ENCODE measurements at regions not wholly inside any gene's neighbourhood (a gene's known extent, or its start where the extent isn't known, plus 50 kb on each side); places are given as distances from the start of the nearest gene placed in this dataset.

- Histone ChIP-seq H3K4me3 (ENCODE audit: low read depth, low read length) (no peak overlapping the region; the same call in 1 of the 2 replicates), H3K27me3 (ENCODE audit: insufficient read depth, low read length) (no peaks in the 10 kb centered on the region), H2AFZ (ENCODE audit: low read length, unreplicated experiment) (peak overlapping the region; percentile 83), H3K27ac (ENCODE audit: low read depth, low read length) (peak overlapping the region; percentile 74), H3K36me3 (ENCODE audit: insufficient read depth, low read length) (no peaks in the 10 kb centered on the region), H3K4me1 (ENCODE audit: control insufficient read depth, insufficient read depth, low read length, unreplicated experiment) (peaks cover 12% of the 10 kb centered on the region), H3K79me2 (ENCODE audit: control insufficient read depth, insufficient read depth, low read length, unreplicated experiment) (no peaks in the 10 kb centered on the region)
Observed at GRCh38 chr2:236887531-236887930, 198.2 kb upstream of the COPS8 start.

GRCh38 chr2:236887953-236888793 is 197.5 kb upstream of the COPS8 start:
- Histone ChIP-seq H3K4me3 (ENCODE audit: low read depth, low read length) (no peak overlapping the region), H3K4me1 (ENCODE audit: control insufficient read depth, insufficient read depth, low read length, unreplicated experiment) (peaks cover 12% of the 10 kb centered on the region), H2AFZ (ENCODE audit: low read length, unreplicated experiment) (no peak overlapping the region), H3K27me3 (ENCODE audit: insufficient read depth, low read length) (no peaks in the 10 kb centered on the region), H3K36me3 (ENCODE audit: insufficient read depth, low read length) (no peaks in the 10 kb centered on the region), H3K27ac (ENCODE audit: low read depth, low read length) (peak overlapping the region; percentile 74), H3K79me2 (ENCODE audit: control insufficient read depth, insufficient read depth, low read length, unreplicated experiment) (no peaks in the 10 kb centered on the region)

GRCh38 chr2:236888794-236889780 is 196.6 kb upstream of the COPS8 start:
- H3K27me3 ChIP-seq (ENCODE audit: insufficient read depth, low read length), result no peaks in the 10 kb centered on the region
- H2AFZ ChIP-seq (ENCODE audit: low read length, unreplicated experiment), result no peak overlapping the region

GRCh38 chr2:236889791-236890704 is 195.6 kb upstream of the COPS8 start:
- no peak overlapping the region for H2AFZ ChIP-seq (ENCODE audit: low read length, unreplicated experiment)

More at GRCh38 chr2:236888794-236889780, 196.6 kb upstream of the COPS8 start:
- H3K27ac ChIP-seq (ENCODE audit: low read depth, low read length), result no peak overlapping the region
- peaks cover 12% of the 10 kb centered on the region for H3K4me1 ChIP-seq (ENCODE audit: control insufficient read depth, insufficient read depth, low read length, unreplicated experiment)
- no peaks in the 10 kb centered on the region for H3K36me3 ChIP-seq (ENCODE audit: insufficient read depth, low read length)
- H3K79me2 ChIP-seq (ENCODE audit: control insufficient read depth, insufficient read depth, low read length, unreplicated experiment), result no peaks in the 10 kb centered on the region
- H3K4me3 ChIP-seq (ENCODE audit: low read depth, low read length), result no peak overlapping the region

GRCh38 chr2:236892721-236893120 is 193.0 kb upstream of the COPS8 start:
- no peaks in the 10 kb centered on the region for H3K79me2 ChIP-seq (ENCODE audit: control insufficient read depth, insufficient read depth, low read length, unreplicated experiment)
- no peaks in the 10 kb centered on the region for H3K36me3 ChIP-seq (ENCODE audit: insufficient read depth, low read length)
- H3K27ac ChIP-seq (ENCODE audit: low read depth, low read length), result no peak overlapping the region
- no peak overlapping the region for H3K4me3 ChIP-seq (ENCODE audit: low read depth, low read length)
- peaks cover 4% of the 10 kb centered on the region for H3K4me1 ChIP-seq (ENCODE audit: control insufficient read depth, insufficient read depth, low read length, unreplicated experiment)
- H3K27me3 ChIP-seq (ENCODE audit: insufficient read depth, low read length), result peaks cover 5% of the 10 kb centered on the region; the same call in 1 of the 2 replicates
- H2AFZ ChIP-seq (ENCODE audit: low read length, unreplicated experiment), result no peak overlapping the region

More at GRCh38 chr2:236889791-236890704, 195.6 kb upstream of the COPS8 start:
- Histone ChIP-seq H3K79me2 (ENCODE audit: control insufficient read depth, insufficient read depth, low read length, unreplicated experiment) (no peaks in the 10 kb centered on the region), H3K4me1 (ENCODE audit: control insufficient read depth, insufficient read depth, low read length, unreplicated experiment) (peaks cover 12% of the 10 kb centered on the region), H3K27ac (ENCODE audit: low read depth, low read length) (no peak overlapping the region), H3K36me3 (ENCODE audit: insufficient read depth, low read length) (no peaks in the 10 kb centered on the region), H3K4me3 (ENCODE audit: low read depth, low read length) (no peak overlapping the region), H3K27me3 (ENCODE audit: insufficient read depth, low read length) (no peaks in the 10 kb centered on the region)

- no peak overlapping the region for H3K27ac ChIP-seq (ENCODE audit: low read depth, low read length)
- H3K36me3 ChIP-seq (ENCODE audit: insufficient read depth, low read length), result no peaks in the 10 kb centered on the region
- no peaks in the 10 kb centered on the region for H3K79me2 ChIP-seq (ENCODE audit: control insufficient read depth, insufficient read depth, low read length, unreplicated experiment)
- H2AFZ ChIP-seq (ENCODE audit: low read length, unreplicated experiment), result no peak overlapping the region
- no peak overlapping the region for H3K4me3 ChIP-seq (ENCODE audit: low read depth, low read length)
- H3K27me3 ChIP-seq (ENCODE audit: insufficient read depth, low read length), result peaks cover 11% of the 10 kb centered on the region; the same call in 1 of the 2 replicates
- H3K4me1 ChIP-seq (ENCODE audit: control insufficient read depth, insufficient read depth, low read length, unreplicated experiment), result no peaks in the 10 kb centered on the region
Observed at GRCh38 chr2:236894791-236895190, 190.9 kb upstream of the COPS8 start.

- H3K27me3 ChIP-seq (ENCODE audit: insufficient read depth, low read length), result peaks cover 18% of the 10 kb centered on the region; the same call in 1 of the 2 replicates
- H3K27ac ChIP-seq (ENCODE audit: low read depth, low read length), result no peak overlapping the region
- no peaks in the 10 kb centered on the region for H3K4me1 ChIP-seq (ENCODE audit: control insufficient read depth, insufficient read depth, low read length, unreplicated experiment)
- no peak overlapping the region for H2AFZ ChIP-seq (ENCODE audit: low read length, unreplicated experiment)
- H3K36me3 ChIP-seq (ENCODE audit: insufficient read depth, low read length), result no peaks in the 10 kb centered on the region
- no peaks in the 10 kb centered on the region for H3K79me2 ChIP-seq (ENCODE audit: control insufficient read depth, insufficient read depth, low read length, unreplicated experiment)
- H3K4me3 ChIP-seq (ENCODE audit: low read depth, low read length), result no peak overlapping the region
Observed at GRCh38 chr2:236895497-236895896, 190.2 kb upstream of the COPS8 start.

- no peaks in the 10 kb centered on the region for H3K79me2 ChIP-seq (ENCODE audit: control insufficient read depth, insufficient read depth, low read length, unreplicated experiment)
- no peaks in the 10 kb centered on the region for H3K36me3 ChIP-seq (ENCODE audit: insufficient read depth, low read length)
- H3K27ac ChIP-seq (ENCODE audit: low read depth, low read length), result no peak overlapping the region
- H3K27me3 ChIP-seq (ENCODE audit: insufficient read depth, low read length), result peaks cover 28% of the 10 kb centered on the region
- no peaks in the 10 kb centered on the region for H3K4me1 ChIP-seq (ENCODE audit: control insufficient read depth, insufficient read depth, low read length, unreplicated experiment)
- H3K4me3 ChIP-seq (ENCODE audit: low read depth, low read length), result no peak overlapping the region
- no peak overlapping the region for H2AFZ ChIP-seq (ENCODE audit: low read length, unreplicated experiment)
Observed at GRCh38 chr2:236896688-236897087, 189.0 kb upstream of the COPS8 start.

- Histone ChIP-seq H3K36me3 (ENCODE audit: insufficient read depth, low read length) (no peaks in the 10 kb centered on the region), H3K4me1 (ENCODE audit: control insufficient read depth, insufficient read depth, low read length, unreplicated experiment) (no peaks in the 10 kb centered on the region), H2AFZ (ENCODE audit: low read length, unreplicated experiment) (no peak overlapping the region), H3K27ac (ENCODE audit: low read depth, low read length) (no peak overlapping the region), H3K4me3 (ENCODE audit: low read depth, low read length) (no peak overlapping the region), H3K79me2 (ENCODE audit: control insufficient read depth, insufficient read depth, low read length, unreplicated experiment) (no peaks in the 10 kb centered on the region), H3K27me3 (ENCODE audit: insufficient read depth, low read length) (peaks cover 50% of the 10 kb centered on the region)
Observed at GRCh38 chr2:236899146-236899545, 186.5 kb upstream of the COPS8 start.
